ENCODE measurements at regions not wholly inside any gene's neighbourhood (a gene's known extent, or its start where the extent isn't known, plus 50 kb on each side); places are given as distances from the start of the nearest gene placed in this dataset.

DNA sequence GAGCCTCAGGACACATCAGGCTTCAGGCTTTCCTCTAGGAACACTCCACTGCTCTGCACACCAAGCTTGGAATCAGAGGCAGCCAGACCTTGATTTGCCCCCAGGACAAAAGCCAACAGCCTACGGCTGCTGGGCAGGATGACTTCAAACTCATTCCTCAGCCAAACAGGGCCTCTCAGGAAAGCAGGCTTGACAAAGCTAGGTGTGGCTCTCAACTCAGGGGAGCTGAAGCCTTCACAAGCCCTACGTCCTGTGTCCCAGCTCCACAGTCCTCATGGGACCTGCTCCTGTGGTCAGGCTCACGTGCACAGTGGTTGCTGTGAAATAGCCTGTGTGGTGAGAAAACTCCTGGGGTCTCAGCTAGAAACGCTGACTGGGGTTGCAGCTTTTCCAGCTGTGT lies 398.9 kb upstream of the ZNF507 start:
- Histone ChIP-seq H3K27me3 (replicated peaks) (no peaks in the 10 kb centered on the region), H3K36me3 (no peaks in the 10 kb centered on the region), H3K4me3 (no peak overlapping the region), H3K27ac (no peak overlapping the region), H3K4me1 (replicated peaks) (peaks cover 13% of the 10 kb centered on the region), H3K9me3 (replicated peaks) (no peaks in the 10 kb centered on the region)
- no peak for DNase-seq (ENCODE audit: low read depth in 1 of 2, low spot score in 2 of 2)

DNA sequence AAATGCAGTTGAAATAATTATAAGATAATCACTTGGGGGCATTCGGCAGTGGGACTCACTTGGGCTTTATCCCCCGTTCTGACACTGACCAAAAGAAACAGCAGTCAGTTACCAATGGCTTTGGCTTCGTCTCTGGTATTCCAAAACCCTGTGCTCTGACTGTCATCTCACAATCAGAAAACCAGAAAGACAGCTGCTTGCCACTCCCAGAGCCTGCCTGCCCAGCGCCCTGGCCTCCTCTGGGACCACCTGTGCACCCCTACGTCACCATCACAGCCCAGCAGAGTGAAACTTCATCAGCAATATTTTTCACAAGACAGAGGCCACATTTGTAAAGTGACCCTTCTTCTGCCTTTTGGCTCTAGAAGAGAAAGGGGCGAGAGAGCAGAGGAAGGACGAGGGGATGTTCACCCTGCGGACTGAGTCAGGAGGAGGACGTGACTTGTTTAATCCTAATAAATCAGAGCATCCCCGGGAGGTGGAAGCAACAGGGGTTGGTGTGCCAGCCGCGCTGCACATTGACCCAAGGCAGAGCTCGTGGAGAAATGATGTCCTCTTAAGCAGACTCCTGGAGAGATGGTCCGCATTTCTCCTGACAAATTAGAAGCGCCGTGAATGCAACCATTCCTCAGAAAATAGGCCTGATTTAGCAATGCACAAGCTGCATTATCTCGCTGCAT lies 397.8 kb upstream of the ZNF507 start:
- no peak overlapping the region for H3K27ac ChIP-seq
- H3K27me3 ChIP-seq (replicated peaks) = no peaks in the 10 kb centered on the region
- DNase-seq (ENCODE audit: low read depth in 1 of 2, low spot score in 2 of 2) = no peak
- H3K9me3 ChIP-seq (replicated peaks) = no peaks in the 10 kb centered on the region
- no peaks in the 10 kb centered on the region for H3K36me3 ChIP-seq
- no peak overlapping the region for H3K4me3 ChIP-seq
- peaks cover 12% of the 10 kb centered on the region for H3K4me1 ChIP-seq (replicated peaks)

DNA sequence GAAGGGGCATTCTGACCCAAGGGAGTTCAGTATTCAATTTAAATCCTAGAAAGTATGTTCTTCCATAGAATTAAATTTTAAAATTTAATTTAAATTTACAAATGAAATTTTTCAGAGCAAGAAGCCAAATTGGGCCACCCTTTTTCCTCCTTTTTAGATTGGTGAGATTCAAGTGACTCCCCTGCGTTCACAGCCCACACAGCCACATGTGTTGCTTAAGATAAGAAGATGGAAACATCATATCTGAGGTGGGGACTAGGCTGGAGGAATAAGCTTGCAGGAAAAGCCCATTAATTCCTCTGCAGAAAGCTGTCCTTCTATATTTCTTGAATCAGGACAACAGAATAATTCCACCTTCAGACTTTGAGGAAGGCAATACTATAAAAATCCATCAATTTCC lies 392.7 kb upstream of the ZNF507 start:
- Histone ChIP-seq H3K4me3 (no peak overlapping the region), H3K36me3 (no peaks in the 10 kb centered on the region), H3K9me3 (replicated peaks) (no peaks in the 10 kb centered on the region), H3K27me3 (replicated peaks) (no peaks in the 10 kb centered on the region), H3K4me1 (replicated peaks) (peaks cover 29% of the 10 kb centered on the region), H3K27ac (no peak overlapping the region)
- no peak for DNase-seq (ENCODE audit: low read depth in 1 of 2, low spot score in 2 of 2)

DNA sequence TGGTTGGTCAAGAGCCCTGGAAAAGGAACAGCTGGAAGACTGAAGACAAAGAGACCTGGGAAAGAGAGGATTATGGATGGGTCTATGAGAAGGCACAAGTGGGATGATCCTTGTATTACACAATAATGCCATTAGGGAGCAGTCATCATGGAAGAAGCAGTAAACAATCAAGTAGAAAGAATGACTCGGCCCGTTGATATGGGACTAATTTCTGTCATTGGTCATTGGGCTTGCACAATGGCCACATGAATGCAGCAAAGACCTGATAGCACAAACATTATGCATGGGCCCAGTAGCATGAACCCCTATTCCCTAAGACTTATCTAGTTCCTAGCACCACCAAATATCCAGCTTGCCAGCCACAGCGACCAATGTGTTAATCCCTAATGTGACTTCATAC lies 390.3 kb upstream of the ZNF507 start:
- no peak overlapping the region for H3K27ac ChIP-seq
- no peak for DNase-seq (ENCODE audit: low read depth in 1 of 2, low spot score in 2 of 2)
- H3K27me3 ChIP-seq (replicated peaks) = no peaks in the 10 kb centered on the region
- H3K4me3 ChIP-seq = no peak overlapping the region
- no peaks in the 10 kb centered on the region for H3K9me3 ChIP-seq (replicated peaks)
- H3K36me3 ChIP-seq = no peaks in the 10 kb centered on the region
- H3K4me1 ChIP-seq (replicated peaks) = peaks cover 48% of the 10 kb centered on the region

DNA sequence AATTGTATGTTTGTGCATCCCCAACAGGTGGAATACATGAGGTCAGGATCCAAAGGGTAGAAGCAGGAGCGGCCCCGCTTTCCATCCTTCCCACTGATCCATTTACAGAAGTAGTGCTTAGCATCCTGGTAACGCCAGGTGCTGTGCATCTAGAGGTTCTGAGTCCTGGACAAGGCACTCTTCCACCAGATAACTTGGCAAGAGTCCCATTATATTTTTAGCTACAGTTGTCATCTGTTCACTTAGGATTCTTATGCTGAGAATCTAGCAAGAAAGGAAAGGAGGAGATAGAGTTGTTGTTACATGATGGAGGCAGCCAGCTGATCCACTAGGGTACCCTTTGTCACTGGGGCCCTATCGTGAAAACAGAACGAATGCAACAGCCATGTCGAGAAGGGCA lies 389.5 kb upstream of the ZNF507 start:
- no peaks in the 10 kb centered on the region for H3K36me3 ChIP-seq
- no peaks in the 10 kb centered on the region for H3K9me3 ChIP-seq (replicated peaks)
- peaks cover 57% of the 10 kb centered on the region for H3K4me1 ChIP-seq (replicated peaks)
- H3K4me3 ChIP-seq = no peak overlapping the region
- no peak for DNase-seq (ENCODE audit: low read depth in 1 of 2, low spot score in 2 of 2)
- H3K27me3 ChIP-seq (replicated peaks) = no peaks in the 10 kb centered on the region
- no peak overlapping the region for H3K27ac ChIP-seq

DNA sequence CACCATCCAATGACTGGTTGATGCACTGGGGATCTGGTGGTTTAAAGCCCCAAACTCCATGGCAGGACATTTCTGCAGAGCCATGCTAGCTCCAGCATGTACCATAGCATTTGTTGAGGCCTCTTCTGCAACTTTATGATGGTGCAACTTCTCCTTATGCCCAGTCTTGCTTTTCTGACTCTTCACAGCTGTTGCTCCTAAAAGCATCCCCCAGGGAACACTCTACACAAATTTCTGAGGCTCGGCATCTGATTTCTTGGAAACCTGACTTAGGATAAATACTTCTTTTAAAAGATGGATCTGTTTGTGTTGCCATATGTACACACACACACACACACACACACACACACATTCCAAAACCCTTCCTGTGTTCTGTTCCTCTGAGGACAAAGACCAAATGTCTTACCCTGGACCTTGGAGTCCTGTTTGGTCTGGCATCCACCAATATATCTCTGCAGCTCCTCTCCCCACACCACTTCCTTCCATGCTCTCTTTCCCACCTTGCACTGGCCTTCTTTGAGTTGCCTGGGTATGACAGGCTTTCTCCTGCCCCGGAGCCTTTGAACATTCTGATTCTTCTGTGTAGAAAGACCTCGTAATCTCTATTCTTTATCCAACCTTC lies 388.5 kb upstream of the ZNF507 start:
- no peaks in the 10 kb centered on the region for H3K36me3 ChIP-seq
- no peaks in the 10 kb centered on the region for H3K9me3 ChIP-seq (replicated peaks)
- peaks cover 67% of the 10 kb centered on the region for H3K4me1 ChIP-seq (replicated peaks)
- H3K4me3 ChIP-seq = no peak overlapping the region
- no peak overlapping the region for H3K27ac ChIP-seq
- no peaks in the 10 kb centered on the region for H3K27me3 ChIP-seq (replicated peaks)
- no peak for DNase-seq (ENCODE audit: low read depth in 1 of 2, low spot score in 2 of 2)

DNA sequence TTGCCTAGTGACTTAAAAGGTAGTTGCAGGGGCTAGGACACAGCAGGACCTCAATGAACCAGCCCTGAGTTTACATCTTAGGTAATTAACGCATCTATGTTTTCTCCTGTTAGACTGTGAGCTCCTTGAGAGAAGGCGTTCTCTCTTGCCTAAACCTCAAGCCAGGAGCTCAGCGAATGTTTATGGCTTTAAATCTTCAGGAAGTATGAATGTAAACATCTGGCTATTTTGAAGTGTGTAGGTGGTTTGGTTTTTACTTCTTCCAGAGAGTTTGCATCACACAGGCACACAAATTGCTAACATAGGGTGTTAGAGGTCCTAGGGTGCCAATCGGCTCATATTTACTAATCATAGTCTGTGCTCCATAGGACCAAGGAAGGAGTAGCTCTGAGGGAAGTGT lies 387.7 kb upstream of the ZNF507 start:
- Histone ChIP-seq H3K27me3 (replicated peaks) (no peaks in the 10 kb centered on the region), H3K36me3 (no peaks in the 10 kb centered on the region), H3K27ac (peak overlapping the region; percentile 41; the same call in 1 of the 2 replicates), H3K4me1 (replicated peaks) (peaks cover 75% of the 10 kb centered on the region), H3K9me3 (replicated peaks) (no peaks in the 10 kb centered on the region), H3K4me3 (no peak overlapping the region)
- DNase-seq (ENCODE audit: low read depth in 1 of 2, low spot score in 2 of 2) = peak in 1 of 2 experiments; percentile 58

DNA sequence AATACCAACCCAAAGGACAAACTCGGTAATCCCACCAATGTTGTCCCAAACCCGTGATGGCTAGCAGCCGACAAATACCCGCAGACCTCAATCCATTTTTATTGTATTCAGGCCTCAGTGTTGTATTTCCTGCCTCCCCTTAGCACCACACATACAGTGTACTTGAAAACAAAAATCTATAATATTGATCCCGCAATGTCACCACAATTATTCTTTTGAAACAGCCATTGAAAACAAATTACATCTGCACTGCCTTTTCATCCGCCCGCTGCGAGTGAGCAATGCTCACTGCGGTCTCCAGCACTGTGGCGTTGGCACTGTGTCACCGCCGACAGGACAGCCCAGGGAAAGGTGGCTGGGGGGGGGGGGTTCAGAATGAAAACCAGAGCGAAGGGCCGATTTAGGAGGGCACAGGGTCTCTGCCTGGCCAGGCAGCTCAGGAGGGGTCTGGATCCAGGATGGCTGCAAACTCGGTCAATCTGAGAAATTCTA lies 385.8 kb upstream of the ZNF507 start:
- Histone ChIP-seq H3K27ac (peak overlapping the region; percentile 82), H3K9me3 (replicated peaks) (no peaks in the 10 kb centered on the region), H3K4me1 (replicated peaks) (peaks cover 90% of the 10 kb centered on the region), H3K36me3 (no peaks in the 10 kb centered on the region), H3K4me3 (no peak overlapping the region), H3K27me3 (replicated peaks) (no peaks in the 10 kb centered on the region)
- no peak for DNase-seq (ENCODE audit: low read depth in 1 of 2, low spot score in 2 of 2)

DNA sequence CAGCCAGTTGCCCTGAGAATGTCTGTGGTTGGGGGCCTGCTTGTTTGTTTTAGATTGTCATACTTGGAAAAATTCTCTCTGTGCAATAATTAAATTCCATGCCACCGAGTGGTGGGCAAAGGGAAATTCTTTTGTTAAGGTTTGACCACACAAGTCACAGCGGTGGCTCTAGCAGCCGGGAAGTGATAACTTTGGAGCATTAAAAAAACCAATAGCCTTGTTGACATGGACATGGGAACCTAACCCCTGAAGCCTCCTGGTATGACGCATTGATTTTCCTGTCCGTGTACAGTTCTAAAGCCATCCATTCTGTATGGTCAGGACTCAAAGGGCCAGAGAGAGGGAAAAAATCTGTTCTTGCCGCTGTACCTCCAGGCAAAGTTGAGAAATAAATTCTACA lies 384.9 kb upstream of the ZNF507 start:
- Histone ChIP-seq H3K27me3 (replicated peaks) (no peaks in the 10 kb centered on the region), H3K4me3 (no peak overlapping the region), H3K4me1 (replicated peaks) (peaks cover 96% of the 10 kb centered on the region), H3K9me3 (replicated peaks) (no peaks in the 10 kb centered on the region), H3K27ac (peak overlapping the region; percentile 82), H3K36me3 (no peaks in the 10 kb centered on the region)
- peak; percentile 84 to 94 for DNase-seq (ENCODE audit: low read depth in 1 of 2, low spot score in 2 of 2)

DNA sequence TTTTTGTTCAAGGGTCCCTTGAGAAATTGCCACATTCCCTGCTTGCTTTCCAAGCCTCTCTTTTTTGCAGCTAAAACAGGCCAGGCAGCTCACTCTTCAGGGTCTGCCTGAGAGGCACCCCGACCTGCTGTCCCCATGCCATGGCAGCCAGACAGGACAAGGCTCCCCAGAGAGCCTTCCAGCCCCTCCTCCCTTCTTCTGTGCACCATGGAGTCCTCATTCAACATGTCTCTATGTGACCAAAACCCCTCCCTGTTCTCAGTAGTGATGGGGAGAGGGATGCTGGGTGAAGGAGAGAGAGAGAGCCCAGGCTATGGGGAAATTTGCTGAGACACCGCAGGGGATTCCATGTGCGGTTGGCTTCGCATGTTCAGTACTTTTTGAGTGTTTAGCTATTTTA lies 384.2 kb upstream of the ZNF507 start:
- peak overlapping the region; percentile 79 for H3K27ac ChIP-seq
- H3K4me1 ChIP-seq (replicated peaks) = peaks cover 93% of the 10 kb centered on the region
- DNase-seq (ENCODE audit: low read depth in 1 of 2, low spot score in 2 of 2) = peak in 1 of 2 experiments; percentile 45
- no peaks in the 10 kb centered on the region for H3K27me3 ChIP-seq (replicated peaks)
- no peaks in the 10 kb centered on the region for H3K9me3 ChIP-seq (replicated peaks)
- no peak overlapping the region for H3K4me3 ChIP-seq
- H3K36me3 ChIP-seq = no peaks in the 10 kb centered on the region

DNA sequence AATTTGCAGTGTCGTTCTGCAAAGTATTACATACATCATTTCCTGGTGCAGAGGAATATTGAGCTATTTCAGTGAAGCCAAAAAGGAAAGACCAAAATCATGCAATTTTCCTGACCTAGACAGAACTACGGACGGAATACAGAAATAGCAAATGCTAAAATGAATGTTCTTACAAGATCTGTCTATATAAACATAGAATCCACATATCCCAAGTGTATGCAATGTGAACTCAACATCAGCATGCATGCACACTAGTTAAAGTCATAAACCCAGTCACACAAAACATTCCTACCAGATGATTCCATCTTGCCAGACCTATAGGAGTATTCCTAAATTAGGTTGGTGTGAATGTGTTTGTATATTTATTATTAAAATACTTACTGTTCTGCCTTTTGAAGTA lies 383.7 kb upstream of the ZNF507 start:
- Histone ChIP-seq H3K4me1 (replicated peaks) (peaks cover 88% of the 10 kb centered on the region), H3K36me3 (no peaks in the 10 kb centered on the region), H3K27me3 (replicated peaks) (no peaks in the 10 kb centered on the region), H3K4me3 (no peak overlapping the region), H3K9me3 (replicated peaks) (no peaks in the 10 kb centered on the region), H3K27ac (peak overlapping the region; percentile 79)
- no peak for DNase-seq (ENCODE audit: low read depth in 1 of 2, low spot score in 2 of 2)

DNA sequence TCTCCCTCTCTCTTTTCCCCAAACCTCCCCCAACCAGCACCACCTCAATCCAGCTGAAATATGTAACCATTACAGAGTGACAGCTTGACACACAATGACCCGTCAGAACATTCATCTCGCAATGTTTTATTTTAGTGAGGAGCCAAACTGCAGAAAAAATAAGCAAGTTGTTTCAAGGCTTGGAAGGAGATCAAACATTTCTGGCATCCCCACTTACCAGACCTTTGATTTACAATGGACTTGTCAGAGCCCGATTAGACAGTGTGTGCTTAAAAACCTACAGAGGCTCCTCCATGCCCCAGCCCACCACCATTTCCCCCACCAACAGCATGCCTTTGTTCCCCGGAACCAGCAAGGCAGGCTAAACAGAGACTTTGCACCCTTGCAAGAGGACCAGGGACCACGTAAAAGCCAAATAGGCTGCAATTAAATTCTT lies 382.8 kb upstream of the ZNF507 start:
- peak; percentile 57 to 85 for DNase-seq (ENCODE audit: low read depth in 1 of 2, low spot score in 2 of 2)

DNA sequence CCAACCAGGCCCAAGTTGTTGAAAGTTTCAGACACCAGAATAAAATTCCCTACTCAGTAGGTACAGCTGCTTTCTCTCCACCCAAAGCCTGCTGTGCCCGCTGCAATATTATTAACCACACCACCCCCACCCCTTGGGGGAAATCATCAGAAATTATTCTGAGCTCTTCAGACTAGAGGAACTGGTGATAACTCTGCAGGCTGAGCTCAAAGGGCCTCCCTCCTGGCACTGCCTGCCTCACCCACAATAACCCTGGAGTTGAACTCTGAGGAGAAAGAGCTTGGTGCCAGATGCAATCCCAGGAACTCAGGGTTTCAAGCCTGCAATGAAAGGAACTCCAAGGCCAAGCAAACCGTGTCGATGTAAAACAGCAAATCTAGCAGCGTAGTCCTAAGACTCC lies 381.7 kb upstream of the ZNF507 start:
- no peak for DNase-seq (ENCODE audit: low read depth in 1 of 2, low spot score in 2 of 2)
- Histone ChIP-seq H3K36me3 (no peaks in the 10 kb centered on the region), H3K9me3 (replicated peaks) (no peaks in the 10 kb centered on the region), H3K4me1 (replicated peaks) (peaks cover 68% of the 10 kb centered on the region), H3K27ac (no peak overlapping the region), H3K4me3 (no peak overlapping the region), H3K27me3 (replicated peaks) (no peaks in the 10 kb centered on the region)

More for the DNA sequence above, 382.8 kb upstream of the ZNF507 start:
- Histone ChIP-seq H3K9me3 (replicated peaks) (no peaks in the 10 kb centered on the region), H3K4me1 (replicated peaks) (peaks cover 79% of the 10 kb centered on the region), H3K4me3 (no peak overlapping the region), H3K27ac (peak overlapping the region; percentile 79), H3K36me3 (no peaks in the 10 kb centered on the region), H3K27me3 (replicated peaks) (no peaks in the 10 kb centered on the region)

DNA sequence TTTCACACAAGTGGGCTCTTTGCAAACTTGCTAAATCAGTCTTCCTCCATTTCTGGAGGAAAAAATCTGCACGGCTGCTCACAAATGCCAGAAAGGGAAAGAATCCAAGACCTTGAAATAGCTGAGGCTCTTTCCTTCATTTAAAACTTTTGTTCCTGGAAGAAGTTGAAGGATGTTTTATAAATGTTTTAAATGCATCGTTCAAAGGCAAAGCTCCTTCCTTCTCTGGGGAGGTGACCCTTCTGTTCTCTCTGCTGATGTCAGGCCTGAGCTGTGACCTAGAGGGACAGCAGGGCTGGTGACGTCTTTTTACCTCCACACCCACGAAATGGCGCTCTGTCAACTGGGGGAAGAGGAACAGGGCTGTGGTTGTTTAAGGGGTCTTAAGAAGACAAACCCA lies 376.4 kb upstream of the ZNF507 start:
- no peaks in the 10 kb centered on the region for H3K27me3 ChIP-seq (replicated peaks)
- no peaks in the 10 kb centered on the region for H3K9me3 ChIP-seq (replicated peaks)
- peaks cover 15% of the 10 kb centered on the region for H3K4me1 ChIP-seq (replicated peaks)
- no peak overlapping the region for H3K4me3 ChIP-seq
- no peak overlapping the region for H3K27ac ChIP-seq
- DNase-seq (ENCODE audit: low read depth in 1 of 2, low spot score in 2 of 2) = no peak
- H3K36me3 ChIP-seq = no peaks in the 10 kb centered on the region
